GM12864 (cell line): ENCODE measurements at regions not wholly inside any gene's neighbourhood (a gene's known extent, or its start where the extent isn't known, plus 50 kb on each side); places are given as distances from the start of the nearest gene placed in this dataset.

ENCODE experiments used
- DNase-seq: peaks from one replicate; pipeline ENCODE4 v3.0.0-alpha.2; 2011; ENCODE audit warnings: low read depth
- H3K4me3 ChIP-seq: 2 replicates; pipeline ENCODE4 v1.5.1; 2011; ENCODE audit warnings: mild to moderate bottlenecking, low read depth, low read length, control low read depth
- TF ChIP-seq, protein P1 (sequence below): IDR thresholded peaks from 2 replicates; pipeline ENCODE4 v1.5.1; 2011; ENCODE audit warnings: low read depth, mild to moderate bottlenecking, moderate library complexity, low read length, control low read depth, inconsistent platforms; ENCODE audit errors: missing control alignments

DNA sequence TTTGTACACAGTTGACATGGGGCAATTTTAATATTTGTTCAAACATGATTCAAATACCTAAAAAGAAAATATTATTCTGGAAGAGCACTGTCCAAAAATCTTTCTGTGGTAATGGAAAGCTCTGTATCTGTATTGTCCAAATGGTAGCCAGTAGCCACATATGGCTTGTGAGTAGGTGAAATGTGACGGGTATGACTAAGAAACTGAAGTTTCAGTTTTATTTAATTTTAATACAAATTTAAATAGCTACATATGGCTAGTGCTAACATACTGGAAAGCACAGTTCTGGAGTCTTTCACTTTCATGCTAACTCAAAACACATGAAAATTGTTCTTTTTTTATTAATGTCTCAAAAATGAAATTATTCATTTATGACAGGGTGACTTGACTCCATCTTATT lies 132.6 kb downstream of the PLK2 start:
- no peak for DNase-seq
- no peak overlapping the region for H3K4me3 ChIP-seq
- TF ChIP-seq, protein P1, sequence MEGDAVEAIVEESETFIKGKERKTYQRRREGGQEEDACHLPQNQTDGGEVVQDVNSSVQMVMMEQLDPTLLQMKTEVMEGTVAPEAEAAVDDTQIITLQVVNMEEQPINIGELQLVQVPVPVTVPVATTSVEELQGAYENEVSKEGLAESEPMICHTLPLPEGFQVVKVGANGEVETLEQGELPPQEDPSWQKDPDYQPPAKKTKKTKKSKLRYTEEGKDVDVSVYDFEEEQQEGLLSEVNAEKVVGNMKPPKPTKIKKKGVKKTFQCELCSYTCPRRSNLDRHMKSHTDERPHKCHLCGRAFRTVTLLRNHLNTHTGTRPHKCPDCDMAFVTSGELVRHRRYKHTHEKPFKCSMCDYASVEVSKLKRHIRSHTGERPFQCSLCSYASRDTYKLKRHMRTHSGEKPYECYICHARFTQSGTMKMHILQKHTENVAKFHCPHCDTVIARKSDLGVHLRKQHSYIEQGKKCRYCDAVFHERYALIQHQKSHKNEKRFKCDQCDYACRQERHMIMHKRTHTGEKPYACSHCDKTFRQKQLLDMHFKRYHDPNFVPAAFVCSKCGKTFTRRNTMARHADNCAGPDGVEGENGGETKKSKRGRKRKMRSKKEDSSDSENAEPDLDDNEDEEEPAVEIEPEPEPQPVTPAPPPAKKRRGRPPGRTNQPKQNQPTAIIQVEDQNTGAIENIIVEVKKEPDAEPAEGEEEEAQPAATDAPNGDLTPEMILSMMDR = no peak

DNA sequence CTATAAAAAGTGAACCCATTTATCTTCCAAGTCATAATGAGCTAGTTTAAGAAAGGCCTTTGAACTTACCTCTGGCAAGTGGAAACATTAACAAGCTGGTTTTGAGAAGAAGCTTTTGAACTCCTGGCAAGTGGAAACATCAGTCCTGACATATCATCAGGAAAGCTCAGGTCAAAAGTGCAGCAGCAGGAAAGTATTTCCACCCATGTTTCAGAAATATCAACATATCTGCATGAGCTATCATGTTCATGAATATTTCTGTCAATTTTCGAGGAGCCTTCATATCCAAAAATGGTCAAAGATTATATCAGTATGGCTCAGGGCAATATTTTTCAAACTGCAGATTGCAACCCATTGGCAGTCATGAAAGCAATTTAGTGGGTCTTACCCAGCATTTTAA lies 133.9 kb downstream of the PLK2 start:
- TF ChIP-seq, protein P1 = no peak
- DNase-seq = no peak
- H3K4me3 ChIP-seq = no peak overlapping the region

DNA sequence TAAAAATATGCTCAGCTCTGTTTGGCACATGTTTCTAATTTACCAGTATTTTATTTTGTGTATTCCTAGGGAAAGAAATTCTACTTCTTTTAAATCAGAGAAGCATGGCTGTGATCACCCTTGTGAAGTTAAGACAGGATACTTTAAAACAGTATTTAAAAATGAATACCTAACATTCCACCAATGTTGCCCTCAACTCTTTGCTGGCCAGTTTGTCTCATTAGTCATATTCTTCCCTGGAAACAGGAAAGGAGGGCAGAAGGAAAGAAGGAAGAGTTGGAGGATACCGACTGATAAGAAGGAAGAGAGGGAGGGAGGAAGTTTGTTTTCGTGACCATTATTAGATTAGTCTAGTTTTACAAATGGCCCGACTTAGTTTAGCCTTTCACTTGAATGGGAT lies 137.4 kb downstream of the PLK2 start:
- no peak for DNase-seq
- TF ChIP-seq, protein P1 = no peak
- no peak overlapping the region for H3K4me3 ChIP-seq

DNA sequence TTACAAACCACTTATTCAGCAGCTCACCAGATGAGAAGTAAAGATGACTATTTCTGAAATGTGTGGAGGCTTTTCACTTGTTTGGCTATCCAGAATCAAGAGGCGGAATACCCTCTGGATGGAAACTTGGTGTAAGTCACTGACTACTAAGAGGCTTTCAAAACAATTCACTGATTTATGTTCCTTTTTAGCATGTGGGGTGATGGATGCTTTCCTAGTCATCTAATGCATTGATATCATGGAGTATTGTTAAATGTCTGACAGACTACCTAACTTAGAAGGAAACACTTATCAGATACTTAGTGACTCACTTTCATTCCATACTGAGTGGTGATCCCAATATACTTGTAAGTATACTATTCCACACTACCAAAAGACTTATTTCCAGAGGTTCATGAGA lies 141.4 kb downstream of the PLK2 start:
- no peak for DNase-seq

DNA sequence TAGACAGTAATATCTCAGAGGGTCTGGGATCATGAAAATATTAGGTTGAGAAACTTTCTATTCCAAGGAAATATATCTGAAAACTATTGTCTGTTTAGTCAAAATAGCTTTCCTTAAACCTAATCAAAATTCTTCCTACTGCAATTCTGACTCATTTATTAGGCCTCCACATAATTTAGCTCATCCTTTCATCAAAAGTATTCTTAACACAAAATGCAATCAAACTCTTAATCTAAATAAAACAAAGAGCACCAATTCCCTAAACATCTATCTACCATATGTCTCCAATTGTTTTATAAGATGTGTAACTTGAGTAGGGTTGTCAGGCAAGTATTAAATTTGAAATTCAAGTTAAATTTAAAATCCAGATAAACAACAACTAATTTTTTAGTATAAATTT lies 142.1 kb downstream of the PLK2 start:
- H3K4me3 ChIP-seq = no peak overlapping the region
- no peak for DNase-seq
- TF ChIP-seq, protein P1 = no peak

More for the DNA sequence above, 141.4 kb downstream of the PLK2 start:
- TF ChIP-seq, protein P1 = no peak
- H3K4me3 ChIP-seq = no peak overlapping the region

DNA sequence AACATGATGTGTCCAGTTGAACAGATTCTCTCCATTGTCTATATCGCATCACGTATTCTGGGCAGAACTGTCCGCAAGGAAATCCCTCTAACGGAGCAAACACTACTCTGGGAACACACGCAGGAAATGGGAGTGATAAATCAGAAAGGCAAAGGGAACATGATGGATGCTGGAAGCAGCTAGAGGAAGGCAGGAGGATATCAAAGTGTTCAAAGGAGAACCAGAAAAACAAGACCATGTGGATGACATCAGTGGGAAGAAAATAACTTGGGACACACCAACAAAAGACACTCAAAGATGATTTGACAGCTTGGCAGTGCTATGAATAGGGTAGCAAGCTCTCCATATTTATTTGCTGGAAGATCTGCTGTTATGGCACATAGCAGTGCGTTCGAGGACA lies 142.9 kb downstream of the PLK2 start:
- no peak for DNase-seq
- TF ChIP-seq, protein P1 = no peak
- no peak overlapping the region for H3K4me3 ChIP-seq

DNA sequence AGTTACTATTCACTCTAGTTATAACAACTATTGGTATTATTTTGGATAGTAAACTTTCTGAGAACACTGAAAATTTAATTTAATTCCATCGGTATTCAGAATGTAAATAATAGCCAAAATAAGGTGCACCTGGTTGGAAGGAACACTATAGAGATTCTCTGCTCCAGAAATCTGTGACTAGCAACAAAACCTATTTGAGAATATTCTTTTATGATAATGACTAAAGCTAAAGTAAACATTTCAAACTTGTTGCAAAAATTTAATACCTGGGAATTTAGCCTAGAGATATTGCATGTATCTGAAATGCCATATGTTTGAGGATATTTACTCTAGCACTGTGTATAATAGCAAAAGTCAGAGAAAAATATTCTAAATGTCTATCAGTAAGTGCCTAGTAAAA lies 144.1 kb downstream of the PLK2 start:
- DNase-seq = no peak
- TF ChIP-seq, protein P1 = no peak
- H3K4me3 ChIP-seq = no peak overlapping the region
